CD4-positive, alpha-beta T cell (primary cell): ENCODE measurements at regions not wholly inside any gene's neighbourhood (a gene's known extent, or its start where the extent isn't known, plus 50 kb on each side); places are given as distances from the start of the nearest gene placed in this dataset.

Experiments used
- ATAC-seq: fragments of 200-7000 bp; cut with Tn5 transposase; one replicate; pipeline ENCODE4 v1.10.0; 2022; ENCODE audit warnings: mild to moderate bottlenecking; ENCODE audit not compliant: poor library complexity
- CTCF ChIA-PET: fragments of 350-600 bp; sonication (Branson Sonifier 250); formaldehyde crosslinking; loops from one replicate; lab custom pipeline; 2021; ENCODE audit warnings: antibody characterized with exemption, inconsistent platforms; lab: Charles Lee
- POLR2A ChIA-PET: fragments of 350-600 bp; sonication (Branson Sonifier 250); formaldehyde crosslinking; loops from one replicate; lab custom pipeline; 2021; ENCODE audit warnings: antibody characterized with exemption, inconsistent platforms; lab: Charles Lee
- DNase-seq, 14 experiments: peaks; one replicate each; pipeline ENCODE4 v3.0.0-alpha.2; 2013 to 2020; ENCODE audit warnings: mixed read lengths in 2 of 14
- H3K27ac ChIP-seq, 2 donors: one replicate each; pipeline versions ENCODE4 v1.5.1 to v1.7.0; 2013; ENCODE audit warnings: low read length in 2 of 2, low read depth in 1 of 2, mild to moderate bottlenecking in 1 of 2
- H3K27me3 ChIP-seq, 2 experiments: 1 replicate in 1 of 2; 2 replicates in 1 of 2; pipeline versions ENCODE4 v1.6.1 to v1.7.0; 2013; ENCODE audit warnings: low read length in 2 of 2, control low read depth in 1 of 2, mild to moderate bottlenecking in 1 of 2, moderate library complexity in 1 of 2; ENCODE audit not compliant: insufficient read depth in 2 of 2, control insufficient read depth in 1 of 2
- H3K36me3 ChIP-seq: one replicate; pipeline ENCODE4 v1.6.1; 2013; ENCODE audit warnings: low read length, control low read depth; ENCODE audit not compliant: insufficient read depth
- H3K4me1 ChIP-seq: one replicate; pipeline ENCODE4 v1.6.1; 2013; ENCODE audit warnings: low read length, control low read depth; ENCODE audit not compliant: insufficient read depth
- H3K4me3 ChIP-seq: one replicate; pipeline ENCODE4 v1.5.1; 2013; ENCODE audit warnings: mild to moderate bottlenecking, low read length, moderate library complexity
- H3K9me3 ChIP-seq, 2 experiments: 1 replicate in 1 of 2; 2 replicates in 1 of 2; pipeline versions ENCODE4 v1.6.1 to v1.7.0; 2013; ENCODE audit warnings: low read length in 2 of 2, mild to moderate bottlenecking in 2 of 2, control low read depth in 1 of 2, moderate library complexity in 1 of 2; ENCODE audit not compliant: control insufficient read depth in 1 of 2, insufficient read depth in 1 of 2
- H3K27ac Mint-ChIP-seq: one replicate; pipeline ENCODE4 v1.8.0; 2020; ENCODE audit warnings: mixed read lengths
- H3K27me3 Mint-ChIP-seq: one replicate; pipeline ENCODE4 v1.8.0; 2021; ENCODE audit warnings: mixed read lengths
- H3K36me3 Mint-ChIP-seq: one replicate; pipeline ENCODE4 v1.8.0; 2021; ENCODE audit warnings: low read depth, mixed read lengths
- H3K4me1 Mint-ChIP-seq: one replicate; pipeline ENCODE4 v1.8.0; 2021; ENCODE audit warnings: low read depth, mixed read lengths
- H3K4me3 Mint-ChIP-seq: one replicate; pipeline ENCODE4 v1.8.0; 2020; ENCODE audit warnings: mild to moderate bottlenecking, mixed read lengths
- H3K9me3 Mint-ChIP-seq: one replicate; pipeline ENCODE4 v1.8.0; 2020; ENCODE audit warnings: mixed read lengths
- CTCF ChIP-seq: fragments of 200-600 bp; IDR thresholded peaks from one replicate; pipeline ENCODE4 v1.8.0; 2022; ENCODE audit warnings: antibody characterized with exemption, mild to moderate bottlenecking
- intact Hi-C, 2 experiments: fragments of 100-400 bp; cut with DNase I in 1 of 2; cut with micrococcal nuclease in 1 of 2; formaldehyde crosslinking; loops; one replicate each; pipeline versions ENCODE4 v1.15.1 to v1.9.0; 2023 to 2025; cut with DNase I, micrococcal nuclease

- H3K4me3 ChIP-seq, result no peak overlapping the region
- Mint-ChIP-seq H3K4me1 (no peaks in the 10 kb centered on the region), H3K4me3 (no peak overlapping the region), H3K36me3 (no peaks in the 10 kb centered on the region), H3K27ac (no peak overlapping the region), H3K9me3 (no peaks in the 10 kb centered on the region), H3K27me3 (no peaks in the 10 kb centered on the region)
- DNase-seq (no peak), ATAC-seq (no peak)
- no peaks in the 10 kb centered on the region for H3K9me3 ChIP-seq
- no peak for TF ChIP-seq CTCF
- POLR2A ChIA-PET, result interaction anchor here (0.6 kb wide), 1 partner anchor 493 kb away, joined by 3 read pairs; no protein-coding TSS in a partner anchor
- no peaks in the 10 kb centered on the region for H3K36me3 ChIP-seq
- CTCF ChIA-PET, result no interaction called here
- no peaks in the 10 kb centered on the region for H3K4me1 ChIP-seq
- H3K27me3 ChIP-seq, result no peaks in the 10 kb centered on the region
- H3K27ac ChIP-seq, result no peak overlapping the region
- intact Hi-C loops, result loop anchor here (10.0 kb wide), 2 partner anchors 685 to 1015 kb away; no protein-coding TSS in a partner anchor
These were observed 71.2 kb upstream of the ARID5B start for GRCh38 chr10:61830072-61830845.

DNA sequence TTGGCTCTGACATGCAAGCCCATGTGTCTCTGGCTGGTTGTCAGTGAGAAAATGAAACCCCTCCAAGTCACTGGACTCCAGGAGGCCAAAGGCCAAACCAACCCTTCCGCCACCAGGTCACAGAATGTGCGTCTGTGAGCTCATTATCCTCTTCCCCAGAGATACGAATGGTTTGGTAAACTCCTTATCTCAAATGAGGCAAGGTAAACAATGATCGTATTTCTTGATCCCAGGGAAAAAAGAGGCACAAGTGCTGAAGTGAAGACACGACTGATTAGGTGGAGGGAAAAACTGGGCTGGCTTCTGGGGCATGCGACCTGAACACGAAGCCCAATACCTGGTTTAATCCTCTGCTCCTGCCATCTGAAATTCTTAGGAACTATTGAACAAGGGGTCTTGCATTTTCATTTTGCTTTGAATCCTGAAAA lies 70.6 kb upstream of the ARID5B start:
- H3K4me1 ChIP-seq, result no peaks in the 10 kb centered on the region
- H3K36me3 Mint-ChIP-seq, result no peaks in the 10 kb centered on the region
- no peak for DNase-seq
- no peaks in the 10 kb centered on the region for H3K9me3 ChIP-seq
- POLR2A ChIA-PET, result interaction anchor here (0.6 kb wide), 1 partner anchor 492 kb away, joined by 3 read pairs; no protein-coding TSS in a partner anchor
- peaks cover 6% of the 10 kb centered on the region for H3K4me1 Mint-ChIP-seq
- no peak overlapping the region for H3K27ac Mint-ChIP-seq
- no peak for TF ChIP-seq CTCF
- no peak overlapping the region for H3K27ac ChIP-seq
- H3K27me3 Mint-ChIP-seq, result no peaks in the 10 kb centered on the region
- intact Hi-C loops, result loop anchor here (10.0 kb wide), 2 partner anchors 686 to 1016 kb away; no protein-coding TSS in a partner anchor
- CTCF ChIA-PET, result no interaction called here
- H3K4me3 ChIP-seq, result no peak overlapping the region
- no peak for ATAC-seq
- H3K36me3 ChIP-seq, result no peaks in the 10 kb centered on the region
- no peaks in the 10 kb centered on the region for H3K27me3 ChIP-seq
- no peaks in the 10 kb centered on the region for H3K9me3 Mint-ChIP-seq
- H3K4me3 Mint-ChIP-seq, result no peak overlapping the region

DNA sequence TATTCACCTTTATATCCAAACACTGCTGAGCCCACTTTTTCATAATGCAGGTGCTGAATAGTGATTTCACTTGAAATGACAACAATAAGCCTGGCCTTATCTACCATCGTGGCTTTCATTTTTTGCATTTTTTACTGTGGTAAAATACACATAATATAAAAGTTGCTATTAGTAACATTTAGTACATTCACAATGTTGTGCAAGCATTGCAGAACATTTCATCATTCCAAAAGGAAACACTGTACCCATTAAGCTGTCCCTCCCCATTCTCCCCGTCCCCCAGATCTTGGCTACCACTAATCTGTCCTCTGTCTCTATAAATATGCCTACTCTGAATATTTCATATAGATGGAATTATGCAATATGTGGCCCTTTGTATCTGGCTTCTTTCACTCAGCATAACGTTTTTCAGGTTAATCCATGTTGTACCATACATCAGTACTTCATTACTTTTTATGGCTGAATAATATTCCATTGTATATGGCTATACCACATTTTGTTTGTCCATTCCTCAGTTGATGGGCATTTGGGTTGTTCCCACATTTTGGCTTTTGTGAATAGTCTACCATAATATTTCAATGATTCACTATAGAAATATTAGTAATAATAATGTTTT lies 68.5 kb upstream of the ARID5B start:
- TF ChIP-seq CTCF, result no peak
- intact Hi-C loops, result loop anchor here (10.0 kb wide), 2 partner anchors 688 to 1018 kb away; no protein-coding TSS in a partner anchor
- H3K27me3 ChIP-seq, result no peaks in the 10 kb centered on the region
- H3K27me3 Mint-ChIP-seq, result no peaks in the 10 kb centered on the region
- no peak overlapping the region for H3K4me3 ChIP-seq
- ChIA-PET CTCF (no interaction called here), POLR2A (no interaction called here)
- H3K4me1 Mint-ChIP-seq, result peaks cover 14% of the 10 kb centered on the region
- DNase-seq, result no peak
- no peaks in the 10 kb centered on the region for H3K4me1 ChIP-seq
- no peak overlapping the region for H3K4me3 Mint-ChIP-seq
- no peaks in the 10 kb centered on the region for H3K9me3 Mint-ChIP-seq
- H3K27ac ChIP-seq, result no peak overlapping the region
- no peaks in the 10 kb centered on the region for H3K9me3 ChIP-seq
- no peak overlapping the region for H3K27ac Mint-ChIP-seq
- H3K36me3 Mint-ChIP-seq, result no peaks in the 10 kb centered on the region
- no peak for ATAC-seq
- no peaks in the 10 kb centered on the region for H3K36me3 ChIP-seq
